NCI-H2196 (cell line): ENCODE measurements at regions not wholly inside any gene's neighbourhood (a gene's known extent, or its start where the extent isn't known, plus 50 kb on each side); places are given as distances from the start of the nearest gene placed in this dataset.

Experiments
- DNase-seq: peaks from one replicate; lab custom pipeline; 2025; ENCODE audit not compliant: unreplicated experiment; lab: John Stamatoyannopoulos, UW

DNA sequence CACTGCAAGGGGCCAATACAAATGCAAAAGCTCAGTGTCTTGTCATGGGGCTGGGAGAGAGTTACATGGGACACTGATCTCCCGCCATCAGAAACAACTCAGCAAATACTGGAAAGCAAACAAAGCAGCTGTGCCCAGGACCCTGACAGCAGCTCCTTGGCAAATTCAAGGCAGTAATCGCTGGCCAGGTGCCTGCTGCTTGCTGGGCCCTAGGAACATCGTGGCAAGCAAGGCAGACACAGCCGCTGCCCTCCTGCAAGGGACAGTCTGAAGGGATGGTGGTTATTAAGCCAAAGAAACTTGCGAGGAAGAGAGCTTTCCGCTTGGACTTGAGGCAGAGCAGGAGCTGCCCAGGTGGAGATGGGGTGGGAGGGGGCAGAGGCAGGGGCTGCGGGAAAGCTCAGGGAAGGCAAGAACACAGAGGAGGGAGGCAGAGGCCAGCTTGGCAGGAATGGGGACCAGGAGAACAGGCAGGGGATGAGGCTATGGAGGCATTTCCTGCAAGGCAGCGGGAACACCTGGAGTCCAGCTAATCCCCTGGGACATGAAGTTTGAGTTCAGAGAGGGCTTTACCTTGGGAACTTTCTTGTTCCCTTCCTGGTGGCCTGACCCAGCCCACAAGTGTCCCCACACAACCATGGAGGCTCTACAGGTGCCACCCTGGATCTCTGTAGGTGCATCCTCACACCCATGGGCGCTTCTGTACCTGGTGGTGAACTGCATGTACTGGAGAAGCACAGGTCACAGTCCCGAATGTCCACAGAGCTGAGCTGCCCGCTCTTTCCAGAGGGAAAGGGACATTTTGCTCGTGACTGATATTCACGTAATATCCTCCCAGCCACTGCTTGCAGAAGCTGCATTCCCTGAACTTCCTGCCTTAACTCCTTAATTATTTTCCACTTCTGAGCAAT, 78.7 kb upstream of the ATP2B2 start:
- DNase-seq = no peak

- DNase-seq = no peak
These were observed 80.6 kb upstream of the ATP2B2 start for GRCh38 chr3:10585945-10586344.

- no peak for DNase-seq
These were observed 89.5 kb upstream of the ATP2B2 start for GRCh38 chr3:10594915-10595314.

GRCh38 chr3:10596746-10597448, 91.5 kb upstream of the ATP2B2 start:
- no peak for DNase-seq

DNA sequence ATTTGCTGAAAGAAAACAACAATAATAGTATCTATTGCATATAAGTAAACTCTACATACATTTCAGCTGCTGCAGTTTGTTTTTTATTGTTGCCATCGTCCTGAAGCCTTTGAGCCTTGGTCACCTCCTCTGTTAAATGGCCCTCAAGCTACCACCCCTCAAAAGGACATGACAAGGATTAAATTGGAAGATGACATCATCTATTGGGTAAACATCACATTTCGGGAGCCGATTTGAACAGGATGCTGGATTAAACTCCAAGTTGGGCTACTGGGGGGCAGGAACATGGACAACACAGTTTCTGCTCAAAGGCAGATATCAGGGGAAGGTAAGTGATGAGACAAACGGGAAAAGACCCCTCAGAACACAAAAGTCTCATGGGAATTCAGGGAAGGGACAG, 92.3 kb upstream of the ATP2B2 start:
- no peak for DNase-seq

DNA sequence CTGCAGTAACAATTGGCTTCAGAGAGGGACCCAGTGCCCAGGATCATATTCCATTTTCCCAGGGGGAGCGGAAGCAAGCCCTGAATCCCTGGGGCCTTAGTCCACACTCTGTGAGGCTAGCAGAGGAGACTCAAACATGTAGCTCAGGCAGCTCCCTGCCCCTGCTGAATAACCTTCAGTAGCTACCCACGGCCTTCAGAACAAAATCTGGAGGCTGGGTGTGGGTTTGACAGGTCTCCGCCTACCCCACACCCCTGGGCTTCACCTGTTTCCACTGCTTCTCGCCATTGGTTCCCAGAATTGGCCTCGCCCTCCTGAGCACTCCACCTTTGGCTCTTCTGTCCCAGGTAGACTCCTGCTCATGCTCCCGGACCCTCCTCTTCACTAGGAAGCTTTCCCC, 93.6 kb upstream of the ATP2B2 start:
- DNase-seq = no peak

DNA sequence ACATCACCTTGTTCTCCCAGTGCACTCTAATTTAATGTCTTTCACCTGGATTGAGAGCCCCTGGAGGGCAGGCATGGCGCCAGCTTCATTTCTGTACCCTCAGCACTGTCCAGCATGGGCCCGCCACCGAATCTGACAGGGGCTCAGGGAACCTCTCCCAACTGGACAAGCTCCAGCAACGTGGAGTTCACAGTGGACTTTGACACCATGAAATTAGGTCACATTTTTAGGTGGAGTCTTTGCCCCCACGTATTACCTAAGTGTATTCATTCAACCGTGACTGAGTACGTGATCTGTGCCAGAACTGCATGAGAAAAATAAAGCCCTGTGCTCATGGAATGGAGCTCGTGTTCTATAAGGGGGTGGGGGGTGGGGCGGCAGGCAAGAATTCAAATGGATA, 94.1 kb upstream of the ATP2B2 start:
- no peak for DNase-seq

DNA sequence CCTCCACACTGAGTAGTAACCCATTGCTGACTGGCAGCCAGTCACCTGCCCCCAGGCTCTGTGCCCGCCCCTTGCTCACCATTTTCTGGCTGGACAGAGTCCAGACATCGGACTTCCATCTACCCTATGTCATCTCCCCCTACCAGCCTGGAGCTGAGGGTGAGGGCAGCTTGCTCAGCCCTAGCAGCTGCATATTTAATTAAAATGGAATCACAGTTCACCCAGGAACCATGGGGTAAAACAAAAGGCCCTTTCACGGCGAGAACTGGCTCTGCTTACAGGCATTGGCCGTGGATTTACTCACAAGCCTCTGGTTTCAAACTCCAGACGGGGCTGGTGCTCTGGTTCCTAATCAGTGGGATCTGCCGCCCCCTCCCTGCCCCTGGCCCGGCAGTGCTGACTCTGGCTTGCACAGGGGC, 94.9 kb upstream of the ATP2B2 start:
- DNase-seq = no peak

GRCh38 chr3:10600726-10601125, 95.3 kb upstream of the ATP2B2 start:
- no peak for DNase-seq

DNA sequence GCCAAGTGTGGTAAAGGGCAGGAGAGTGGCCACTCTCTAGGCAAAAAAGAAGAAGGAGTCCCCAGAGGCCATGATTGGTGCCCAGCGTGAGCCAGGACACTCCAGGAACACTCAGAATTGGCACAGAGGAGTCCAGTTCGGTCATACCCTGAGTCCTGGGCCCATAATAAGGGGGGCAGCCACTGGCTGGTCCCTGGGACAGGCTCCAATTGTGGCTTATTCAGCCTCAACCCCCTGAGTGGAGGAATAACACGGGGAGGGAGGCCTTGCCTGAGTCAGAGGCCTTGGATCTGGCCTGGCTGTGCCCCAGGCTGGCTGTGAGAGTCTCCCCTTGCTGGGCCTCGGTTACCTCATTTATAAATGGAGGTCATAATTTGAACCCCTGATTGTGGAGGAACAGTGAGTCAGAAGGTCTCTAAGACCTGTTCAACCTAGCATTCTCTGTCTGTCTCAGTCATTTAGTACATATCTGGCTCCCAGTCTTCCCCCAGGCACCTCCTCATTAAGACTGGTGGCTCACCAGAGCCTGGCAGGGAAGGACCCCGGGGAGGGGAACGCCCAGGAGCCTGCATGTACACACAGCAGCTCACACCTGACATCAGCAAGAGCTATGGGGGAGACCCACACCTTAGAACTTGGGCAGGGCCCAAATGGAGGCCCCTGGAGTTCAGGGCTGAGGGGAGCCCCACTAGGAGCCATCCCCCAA, 95.9 kb upstream of the ATP2B2 start:
- DNase-seq = no peak

GRCh38 chr3:10601857-10602230, 96.5 kb upstream of the ATP2B2 start:
- no peak for DNase-seq

DNA sequence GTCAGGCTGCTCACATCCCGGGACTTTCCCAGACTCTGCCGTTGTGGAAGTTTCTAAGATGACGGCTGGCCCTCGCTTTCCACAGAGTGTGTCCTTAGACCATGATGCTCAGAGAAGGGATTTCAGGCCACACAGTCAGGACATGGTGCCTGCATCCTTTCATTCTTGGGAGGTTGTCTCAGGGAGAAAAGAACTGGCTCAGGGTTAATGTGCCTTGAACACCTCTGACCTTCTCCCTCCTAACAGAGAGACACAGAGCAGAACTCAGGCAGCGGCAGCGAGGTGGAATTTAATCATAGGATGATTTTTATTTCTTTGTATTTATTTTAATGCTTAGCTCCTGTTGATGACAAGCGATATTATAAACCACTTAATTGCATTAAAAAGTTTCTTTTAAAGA, 96.9 kb upstream of the ATP2B2 start:
- DNase-seq = no peak

- DNase-seq = no peak
These were observed 97.7 kb upstream of the ATP2B2 start for GRCh38 chr3:10602769-10603768.

DNA sequence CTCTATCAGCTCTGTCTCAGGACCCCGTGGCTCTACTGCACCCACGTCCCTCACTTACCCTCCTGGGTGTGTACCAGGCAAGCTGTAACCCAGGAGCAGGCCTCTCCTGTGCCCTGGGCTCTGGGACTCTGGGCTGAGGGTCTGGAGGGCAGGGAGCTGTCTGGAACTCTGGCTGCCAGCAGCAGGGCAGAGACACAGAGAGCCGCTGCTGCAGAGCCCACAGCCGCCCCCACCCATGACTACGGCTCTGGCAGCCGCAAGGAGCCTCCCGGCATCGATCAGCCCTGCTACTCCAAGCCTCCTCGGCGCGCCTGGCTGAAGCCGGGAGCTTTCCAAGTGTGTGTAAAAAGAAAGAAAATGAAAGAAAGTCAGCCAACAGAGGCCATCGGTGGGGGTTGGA, 103.7 kb upstream of the ATP2B2 start:
- DNase-seq = no peak

DNA sequence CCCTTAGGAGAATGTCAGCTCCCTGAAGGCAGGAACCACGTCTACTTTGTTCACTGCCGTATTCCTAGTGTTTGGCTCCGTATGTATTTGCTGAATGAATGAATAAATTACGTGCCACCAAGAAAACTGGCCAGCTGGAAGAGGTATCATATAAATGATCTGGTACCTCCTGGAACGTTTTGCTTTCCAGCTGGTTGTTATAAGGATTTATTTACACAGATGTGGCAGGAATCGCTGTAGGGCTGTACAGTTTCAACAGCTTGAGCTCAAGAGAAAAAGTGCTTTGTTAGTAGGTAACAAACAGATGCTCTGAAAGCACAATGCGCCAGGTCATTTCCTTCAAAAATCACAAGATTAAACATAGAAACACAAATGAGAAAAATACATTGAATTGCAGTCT, 108.8 kb upstream of the ATP2B2 start:
- DNase-seq = no peak

- DNase-seq = no peak
These were observed 110.3 kb upstream of the ATP2B2 start for GRCh38 chr3:10615715-10616114.

DNA sequence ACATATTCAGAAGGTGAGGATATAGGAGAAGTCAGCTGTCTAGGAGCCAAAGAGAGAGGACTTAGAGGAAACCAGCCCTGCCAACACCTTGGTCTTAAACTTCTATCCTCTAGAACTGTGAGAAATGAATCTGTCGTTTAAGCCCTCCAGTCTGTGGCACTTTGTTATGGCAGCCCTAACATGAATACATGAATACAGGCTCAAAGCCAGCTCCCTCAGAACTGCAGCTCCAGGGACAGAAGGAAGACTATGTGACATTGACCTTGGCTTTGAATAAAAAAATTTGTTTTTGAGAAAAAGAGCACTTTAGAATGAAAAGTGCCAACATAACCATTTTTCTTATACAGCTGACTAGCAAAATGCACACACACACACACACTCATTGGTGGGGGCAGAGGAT, 110.9 kb upstream of the ATP2B2 start:
- DNase-seq = no peak

DNA sequence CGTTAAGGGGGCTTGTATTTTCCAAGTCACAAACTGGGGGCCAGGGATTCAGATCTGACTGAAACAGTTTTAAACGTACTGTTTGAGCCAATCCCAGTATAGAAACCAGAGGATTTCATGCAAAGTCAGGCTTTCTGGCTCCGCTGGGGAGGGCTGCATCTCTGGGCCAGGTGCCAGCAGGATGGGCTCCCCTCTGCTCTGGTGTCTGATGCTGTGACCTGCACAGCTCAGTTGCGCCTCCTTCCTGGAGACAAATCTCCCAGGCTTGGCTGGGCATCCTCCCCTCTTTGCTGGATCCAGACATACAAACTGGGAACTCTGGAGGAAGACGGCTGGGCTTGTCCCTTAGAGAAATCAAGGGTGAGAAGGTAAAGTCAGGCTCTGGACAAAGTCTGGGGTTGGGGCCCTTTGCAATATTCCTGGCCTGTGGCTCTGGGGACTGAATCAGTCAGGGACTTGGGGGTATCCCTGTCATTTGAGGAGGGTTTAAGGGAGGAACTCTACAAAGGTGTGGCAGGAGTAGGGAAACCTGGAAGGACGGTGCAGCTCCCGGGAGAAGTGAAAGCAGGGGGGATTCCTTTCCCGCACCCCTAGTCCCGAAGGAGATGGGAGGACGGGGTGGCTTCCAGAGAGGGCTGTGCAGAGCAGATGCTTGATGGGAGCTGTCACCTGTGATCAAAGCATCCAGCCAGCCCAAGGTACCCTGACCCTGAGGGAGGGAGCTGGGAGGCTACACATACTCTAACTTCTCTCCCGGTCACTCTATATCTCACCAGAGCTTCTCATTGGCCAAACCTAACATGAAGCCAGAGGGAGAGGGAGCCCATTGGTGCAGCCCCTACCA, 114.8 kb upstream of the ATP2B2 start:
- no peak for DNase-seq

GRCh38 chr3:10620833-10621082, 115.4 kb upstream of the ATP2B2 start:
- no peak for DNase-seq
